ENCODE measurements at regions not wholly inside any gene's neighbourhood (a gene's known extent, or its start where the extent isn't known, plus 50 kb on each side); places are given as distances from the start of the nearest gene placed in this dataset.
A peak's percentile ranks its signal among the peaks of the same experiment; 100 is the strongest.

GRCh38 chr1:55466921-55467320 is 251.8 kb upstream of the USP24 start:
- Mint-ChIP-seq H3K9me3 (no peaks in the 10 kb centered on the region), H3K4me1 (no peaks in the 10 kb centered on the region), H3K4me3 (no peak overlapping the region), H3K27ac (no peak overlapping the region), H3K36me3 (ENCODE audit: low read depth) (no peaks in the 10 kb centered on the region), H3K27me3 (no peaks in the 10 kb centered on the region)
- no peak for DNase-seq
- POLR2A ChIA-PET: no interaction called here
- CTCF ChIA-PET: no interaction called here

DNA sequence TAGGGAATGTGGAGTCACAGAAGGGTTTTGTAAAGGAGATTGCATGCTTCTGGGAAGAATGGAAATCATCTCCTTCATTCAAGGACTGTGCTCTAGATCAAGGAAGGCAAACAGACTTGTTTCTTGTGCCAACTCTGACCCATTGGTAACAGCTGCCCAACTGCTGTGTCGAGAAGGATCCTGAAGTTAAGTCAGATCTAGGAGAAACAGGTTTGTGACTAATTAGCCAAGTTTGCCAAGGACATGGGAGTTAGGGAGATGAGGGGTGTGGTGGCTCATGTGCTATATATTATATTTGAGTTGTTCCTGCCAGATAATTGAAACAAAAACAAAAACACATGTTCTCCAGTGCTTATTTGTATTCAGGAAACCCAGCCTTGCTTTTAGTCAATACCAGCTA is 251.2 kb upstream of the USP24 start:
- no peaks in the 10 kb centered on the region for H3K27me3 Mint-ChIP-seq
- H3K9me3 Mint-ChIP-seq: no peaks in the 10 kb centered on the region
- H3K4me1 Mint-ChIP-seq: no peaks in the 10 kb centered on the region
- no peaks in the 10 kb centered on the region for H3K36me3 Mint-ChIP-seq (ENCODE audit: low read depth)
- ChIA-PET POLR2A (no interaction called here), CTCF (no interaction called here)
- no peak overlapping the region for H3K4me3 Mint-ChIP-seq
- no peak overlapping the region for H3K27ac Mint-ChIP-seq
- no peak for DNase-seq

DNA sequence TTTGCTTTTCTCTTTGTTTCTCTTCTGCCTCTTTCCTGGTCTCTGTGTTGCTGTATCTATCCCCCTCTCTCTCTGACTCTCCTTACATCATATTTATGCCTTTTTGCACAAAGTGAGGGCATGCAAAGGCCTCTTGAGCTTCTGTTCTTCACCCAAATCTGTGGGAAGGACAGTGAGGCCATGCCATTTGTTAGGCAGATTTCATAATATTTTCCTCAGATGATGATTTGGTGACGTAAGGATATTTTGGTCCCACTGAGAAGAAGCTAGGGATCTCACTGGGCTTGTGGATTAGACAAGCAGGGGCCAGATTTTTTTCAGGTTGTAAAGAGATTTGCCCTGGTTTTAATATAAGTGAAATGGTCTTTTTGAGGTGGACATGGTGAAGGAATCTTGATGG is 249.4 kb upstream of the USP24 start:
- Mint-ChIP-seq H3K9me3 (no peaks in the 10 kb centered on the region), H3K27me3 (no peaks in the 10 kb centered on the region), H3K36me3 (ENCODE audit: low read depth) (no peaks in the 10 kb centered on the region), H3K4me1 (no peaks in the 10 kb centered on the region), H3K27ac (no peak overlapping the region), H3K4me3 (no peak overlapping the region)
- POLR2A ChIA-PET: no interaction called here
- no peak for DNase-seq
- CTCF ChIA-PET: interaction anchor here (0.7 kb wide), 1 partner anchor 844 kb away, joined by 6 read pairs; no protein-coding TSS in a partner anchor

DNA sequence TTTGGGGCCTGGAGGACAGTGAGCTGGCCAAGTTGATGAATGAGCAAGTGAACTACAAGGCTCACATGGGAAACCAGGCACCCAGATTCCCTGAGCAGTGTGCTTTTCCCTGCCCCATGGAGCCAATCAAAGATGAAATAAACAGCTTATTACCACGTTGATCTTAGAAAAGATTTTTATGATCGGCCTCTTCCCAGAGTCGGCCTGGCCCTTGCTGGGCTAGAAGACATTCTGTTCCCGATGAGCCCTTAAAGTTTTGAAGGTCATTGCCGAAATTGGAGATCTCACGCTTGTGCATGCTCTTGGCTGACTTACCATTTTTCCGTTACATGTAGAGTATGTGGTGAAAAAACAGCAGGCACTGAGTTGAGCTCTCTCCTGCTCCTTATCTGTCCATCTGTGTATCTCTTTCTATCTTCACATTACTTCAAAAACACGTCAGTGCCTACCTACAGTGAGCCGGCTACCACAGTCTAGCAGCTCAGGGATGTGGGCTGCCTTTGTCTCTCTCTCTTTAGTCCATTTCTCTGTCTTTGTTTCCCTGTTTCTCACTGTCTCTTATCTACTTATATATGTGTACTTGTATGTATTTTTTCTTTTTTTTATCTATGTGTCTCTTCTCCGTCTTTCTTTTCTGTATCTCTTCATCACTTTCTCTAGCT is 248.8 kb upstream of the USP24 start:
- Mint-ChIP-seq H3K27ac (no peak overlapping the region), H3K4me1 (no peaks in the 10 kb centered on the region), H3K27me3 (no peaks in the 10 kb centered on the region), H3K9me3 (no peaks in the 10 kb centered on the region), H3K4me3 (no peak overlapping the region), H3K36me3 (ENCODE audit: low read depth) (no peaks in the 10 kb centered on the region)
- CTCF ChIA-PET: no interaction called here
- DNase-seq: no peak
- POLR2A ChIA-PET: no interaction called here

DNA sequence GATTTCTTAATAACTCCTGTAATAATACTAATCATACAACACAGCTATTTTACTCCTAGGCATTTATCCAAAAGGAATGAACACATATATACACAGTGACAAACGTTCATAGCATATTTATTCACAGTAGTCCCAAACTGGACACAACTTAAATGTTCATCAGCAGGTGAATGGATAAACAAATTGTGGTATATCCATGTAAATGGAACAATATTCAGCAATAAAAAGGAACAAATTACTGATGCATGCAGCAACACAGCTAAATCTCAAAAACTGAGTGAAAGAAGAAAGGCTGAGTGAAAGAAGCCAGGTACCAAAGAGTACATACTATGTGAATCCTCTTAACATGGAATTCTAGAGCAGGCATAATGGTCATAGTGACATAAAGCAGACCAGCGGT is 242.7 kb upstream of the USP24 start:
- Mint-ChIP-seq H3K4me1 (no peaks in the 10 kb centered on the region), H3K9me3 (peaks cover 5% of the 10 kb centered on the region), H3K27me3 (no peaks in the 10 kb centered on the region), H3K4me3 (no peak overlapping the region), H3K27ac (no peak overlapping the region), H3K36me3 (ENCODE audit: low read depth) (no peaks in the 10 kb centered on the region)
- CTCF ChIA-PET: interaction anchor here (0.6 kb wide), 1 partner anchor 416 kb away, joined by 5 read pairs; no protein-coding TSS in a partner anchor
- POLR2A ChIA-PET: no interaction called here
- DNase-seq: no peak

DNA sequence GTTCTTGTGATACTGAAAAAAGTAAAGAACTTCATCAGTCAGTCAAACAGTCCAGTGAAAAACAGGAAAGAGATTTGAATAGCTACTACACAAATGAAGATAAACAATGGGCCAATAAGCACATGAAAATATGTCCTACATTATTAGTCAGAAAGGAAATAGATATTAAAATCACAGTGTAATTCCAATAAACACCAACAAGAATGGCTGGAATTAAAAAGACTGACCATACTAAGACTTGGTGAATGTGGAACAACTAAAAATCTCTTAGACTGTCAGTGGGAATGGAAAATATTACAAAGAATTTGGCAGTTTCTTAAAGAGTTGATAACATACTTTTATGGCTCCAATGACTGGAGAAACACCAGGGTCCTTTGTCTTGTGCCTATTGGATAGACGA is 241.8 kb upstream of the USP24 start:
- ChIA-PET CTCF (no interaction called here), POLR2A (no interaction called here)
- no peak overlapping the region for H3K27ac Mint-ChIP-seq
- DNase-seq: no peak
- H3K36me3 Mint-ChIP-seq (ENCODE audit: low read depth): no peaks in the 10 kb centered on the region
- H3K27me3 Mint-ChIP-seq: no peaks in the 10 kb centered on the region
- H3K4me1 Mint-ChIP-seq: no peaks in the 10 kb centered on the region
- peaks cover 5% of the 10 kb centered on the region for H3K9me3 Mint-ChIP-seq
- no peak overlapping the region for H3K4me3 Mint-ChIP-seq

DNA sequence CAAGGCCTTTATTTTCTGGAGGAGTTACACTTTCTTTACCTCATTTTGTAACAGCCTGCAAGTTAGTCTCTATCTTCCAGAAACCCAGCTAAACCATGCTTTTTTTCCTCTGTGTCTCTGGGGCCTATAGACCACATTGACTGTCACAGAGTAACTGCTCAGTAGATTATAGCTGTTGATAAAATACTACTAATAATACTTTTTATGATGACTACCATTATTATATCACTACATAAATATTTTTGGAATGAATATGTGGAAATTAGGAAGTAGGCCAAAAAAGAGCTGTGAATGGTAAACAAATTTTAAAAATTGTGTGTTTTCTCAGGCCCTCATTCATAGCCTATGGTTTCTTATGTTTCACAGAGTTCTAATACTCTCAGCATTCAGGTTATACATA is 233.1 kb upstream of the USP24 start:
- ChIA-PET CTCF (no interaction called here), POLR2A (interaction anchor here (1.2 kb wide), 1 partner anchor 28 kb away, joined by 3 read pairs; no protein-coding TSS in a partner anchor)
- H3K9me3 Mint-ChIP-seq: no peaks in the 10 kb centered on the region
- H3K27ac Mint-ChIP-seq: no peak overlapping the region
- no peaks in the 10 kb centered on the region for H3K36me3 Mint-ChIP-seq (ENCODE audit: low read depth)
- DNase-seq: no peak
- H3K4me1 Mint-ChIP-seq: peaks cover 12% of the 10 kb centered on the region
- no peak overlapping the region for H3K4me3 Mint-ChIP-seq
- peaks cover 16% of the 10 kb centered on the region for H3K27me3 Mint-ChIP-seq

GRCh38 chr1:55447488-55447887 is 232.3 kb upstream of the USP24 start:
- Mint-ChIP-seq H3K4me3 (no peak overlapping the region), H3K27me3 (peaks cover 21% of the 10 kb centered on the region), H3K36me3 (ENCODE audit: low read depth) (no peaks in the 10 kb centered on the region), H3K27ac (no peak overlapping the region), H3K4me1 (peaks cover 12% of the 10 kb centered on the region), H3K9me3 (no peaks in the 10 kb centered on the region)
- DNase-seq: no peak
- CTCF ChIA-PET: no interaction called here
- POLR2A ChIA-PET: interaction anchor here (1.2 kb wide), 1 partner anchor 29 kb away, joined by 3 read pairs; no protein-coding TSS in a partner anchor

- Mint-ChIP-seq H3K36me3 (ENCODE audit: low read depth) (no peaks in the 10 kb centered on the region), H3K27me3 (peaks cover 21% of the 10 kb centered on the region), H3K4me1 (peaks cover 12% of the 10 kb centered on the region), H3K27ac (no peak overlapping the region), H3K4me3 (no peak overlapping the region), H3K9me3 (no peaks in the 10 kb centered on the region)
- ChIA-PET POLR2A (no interaction called here), CTCF (no interaction called here)
- DNase-seq: no peak
These were observed 231.2 kb upstream of the USP24 start for GRCh38 chr1:55446351-55446750.

DNA sequence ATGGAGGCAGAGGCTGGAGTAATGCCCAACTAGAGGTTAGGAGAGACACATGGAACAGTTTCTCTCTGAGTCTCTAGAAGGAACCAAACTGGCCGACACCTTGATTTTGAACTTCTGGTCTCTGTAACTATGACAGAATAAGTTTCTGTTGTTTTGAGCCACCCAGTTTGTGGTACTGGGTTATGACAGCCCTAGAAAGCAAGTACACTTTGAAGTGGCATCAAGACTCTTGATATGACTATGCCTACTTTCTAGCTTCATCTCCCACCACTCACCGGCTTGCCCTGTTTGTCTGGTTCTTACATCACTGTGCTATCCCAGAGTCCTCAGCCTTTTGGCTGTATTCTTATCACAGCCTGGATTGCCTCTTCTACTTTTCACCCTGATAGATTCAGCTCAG is 230.3 kb upstream of the USP24 start:
- Mint-ChIP-seq H3K4me1 (peaks cover 12% of the 10 kb centered on the region), H3K4me3 (no peak overlapping the region), H3K27me3 (peaks cover 21% of the 10 kb centered on the region), H3K36me3 (ENCODE audit: low read depth) (no peaks in the 10 kb centered on the region), H3K9me3 (no peaks in the 10 kb centered on the region), H3K27ac (no peak overlapping the region)
- DNase-seq: peak; percentile 16
- ChIA-PET POLR2A (no interaction called here), CTCF (no interaction called here)

DNA sequence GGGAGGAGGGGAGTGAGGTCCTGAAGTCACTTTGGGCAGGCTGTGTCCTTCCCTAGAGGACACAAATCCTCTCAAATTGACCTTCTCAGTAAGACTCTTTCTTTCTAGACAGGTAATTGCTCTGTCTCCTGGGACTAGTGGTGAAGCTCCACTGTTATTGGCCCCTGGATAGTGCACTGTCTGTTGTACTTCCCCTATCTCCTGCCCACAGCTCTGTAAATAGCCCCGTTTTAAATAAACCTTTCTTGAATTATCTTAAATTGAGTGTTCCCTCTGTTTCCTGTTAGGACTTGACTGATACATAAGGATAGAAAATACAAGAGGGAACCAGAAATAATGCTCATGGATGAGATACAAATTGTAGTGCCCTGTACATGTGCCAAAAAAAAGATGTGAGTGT is 229.5 kb upstream of the USP24 start:
- no peak overlapping the region for H3K4me3 Mint-ChIP-seq
- H3K27ac Mint-ChIP-seq: no peak overlapping the region
- CTCF ChIA-PET: no interaction called here
- H3K36me3 Mint-ChIP-seq (ENCODE audit: low read depth): no peaks in the 10 kb centered on the region
- no peak for DNase-seq
- H3K9me3 Mint-ChIP-seq: no peaks in the 10 kb centered on the region
- peaks cover 12% of the 10 kb centered on the region for H3K4me1 Mint-ChIP-seq
- peaks cover 19% of the 10 kb centered on the region for H3K27me3 Mint-ChIP-seq
- POLR2A ChIA-PET: no interaction called here

GRCh38 chr1:55443175-55443915 is 228.2 kb upstream of the USP24 start:
- no peak for DNase-seq
- Mint-ChIP-seq H3K4me1 (peaks cover 12% of the 10 kb centered on the region), H3K36me3 (ENCODE audit: low read depth) (no peaks in the 10 kb centered on the region), H3K27ac (no peak overlapping the region), H3K9me3 (no peaks in the 10 kb centered on the region), H3K4me3 (no peak overlapping the region), H3K27me3 (peaks cover 16% of the 10 kb centered on the region)
- POLR2A ChIA-PET: no interaction called here
- CTCF ChIA-PET: no interaction called here

DNA sequence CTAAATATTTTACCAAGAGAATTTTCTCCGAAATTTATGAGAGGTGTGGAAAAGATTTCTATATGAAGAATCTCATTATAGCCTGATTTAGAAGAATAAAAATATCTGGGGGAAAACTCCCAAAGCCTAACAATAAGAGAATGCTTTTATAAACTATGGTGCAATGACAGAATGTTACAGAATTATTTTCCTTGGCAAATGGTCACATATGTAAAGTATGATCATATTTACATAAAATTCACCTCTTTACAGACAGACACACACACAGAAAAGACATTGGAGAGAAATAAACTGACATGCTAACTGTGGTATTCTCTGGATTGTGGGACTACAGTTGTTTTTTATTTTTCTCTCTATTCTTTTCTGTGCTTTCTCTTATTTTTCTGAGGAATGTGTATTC is 226.3 kb upstream of the USP24 start:
- no peaks in the 10 kb centered on the region for H3K9me3 Mint-ChIP-seq
- ChIA-PET POLR2A (no interaction called here), CTCF (no interaction called here)
- H3K27ac Mint-ChIP-seq: no peak overlapping the region
- no peaks in the 10 kb centered on the region for H3K36me3 Mint-ChIP-seq (ENCODE audit: low read depth)
- peaks cover 12% of the 10 kb centered on the region for H3K4me1 Mint-ChIP-seq
- DNase-seq: no peak
- no peak overlapping the region for H3K4me3 Mint-ChIP-seq
- H3K27me3 Mint-ChIP-seq: peaks cover 12% of the 10 kb centered on the region

DNA sequence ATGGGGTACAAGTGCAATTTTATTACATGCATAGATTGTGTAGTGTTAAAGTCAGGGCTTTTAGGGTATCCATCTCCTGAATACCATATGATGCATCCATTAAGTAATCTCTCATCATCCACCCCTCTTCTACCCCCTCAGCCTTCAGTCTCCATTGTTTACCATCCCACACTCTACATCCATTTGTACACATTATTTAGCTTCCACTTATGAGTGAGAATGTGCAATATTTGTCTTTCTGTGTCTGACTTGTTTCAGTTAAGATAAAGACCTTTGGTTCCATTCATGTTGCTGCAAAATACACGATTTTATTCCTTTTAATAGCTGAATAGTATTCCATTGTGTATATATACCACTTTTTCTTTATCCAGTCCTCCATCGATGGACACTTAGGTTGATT is 222.5 kb upstream of the USP24 start:
- H3K9me3 Mint-ChIP-seq: peaks cover 2% of the 10 kb centered on the region
- no peaks in the 10 kb centered on the region for H3K36me3 Mint-ChIP-seq (ENCODE audit: low read depth)
- ChIA-PET POLR2A (no interaction called here), CTCF (no interaction called here)
- H3K27me3 Mint-ChIP-seq: peaks cover 19% of the 10 kb centered on the region
- H3K27ac Mint-ChIP-seq: no peak overlapping the region
- H3K4me1 Mint-ChIP-seq: no peaks in the 10 kb centered on the region
- no peak overlapping the region for H3K4me3 Mint-ChIP-seq
- DNase-seq: no peak

All from activated CD4-positive, alpha-beta T cell treated with anti-CD3 and anti-CD28 coated beads, Interleukin-2, amount 10 ng/mL, durations not matched to agents 7 days and 5 days (primary cell).